Endodermal cell (in vitro differentiated cells): ENCODE measurements at regions not wholly inside any gene's neighbourhood (a gene's known extent, or its start where the extent isn't known, plus 50 kb on each side); places are given as distances from the start of the nearest gene placed in this dataset.

ENCODE experiments used
- DNase-seq: peaks from one replicate; pipeline ENCODE4 v3.0.0-alpha.2; 2017
- H3K27ac ChIP-seq: 2 replicates; pipeline ENCODE4 v1.5.1; 2013; ENCODE audit warnings: mild to moderate bottlenecking, low read depth, low read length, moderate library complexity
- H3K27me3 ChIP-seq: 2 replicates; pipeline ENCODE4 v1.6.1; 2013; ENCODE audit warnings: mild to moderate bottlenecking, low read length, moderate library complexity; ENCODE audit not compliant: insufficient read depth, control insufficient read depth, poor library complexity, severe bottlenecking
- H3K36me3 ChIP-seq: 2 replicates; pipeline ENCODE4 v1.7.0; 2013; ENCODE audit warnings: mild to moderate bottlenecking, low read length, moderate library complexity; ENCODE audit not compliant: control insufficient read depth, insufficient read depth
- H3K4me1 ChIP-seq: one replicate; pipeline ENCODE4 v1.7.0; 2013; ENCODE audit warnings: low read length; ENCODE audit not compliant: control insufficient read depth, insufficient read depth
- H3K4me3 ChIP-seq: 2 replicates; pipeline ENCODE4 v1.5.1; 2013; ENCODE audit warnings: mild to moderate bottlenecking, low read length, moderate library complexity
- H3K9ac ChIP-seq: 2 replicates; pipeline ENCODE4 v1.6.1; 2013; ENCODE audit warnings: mild to moderate bottlenecking, low read length, moderate library complexity; ENCODE audit not compliant: poor library complexity, severe bottlenecking; ENCODE audit errors: extremely low read depth
- H3K9me3 ChIP-seq: 2 replicates; pipeline ENCODE4 v1.6.1; 2013; ENCODE audit warnings: mild to moderate bottlenecking, low read length, moderate library complexity; ENCODE audit not compliant: control insufficient read depth
- H3K27ac Mint-ChIP-seq: 2 replicates; pipeline ENCODE4 v1.8.0; 2020; ENCODE audit warnings: mixed read lengths
- H3K27me3 Mint-ChIP-seq: 2 replicates; pipeline ENCODE4 v1.8.0; 2021; ENCODE audit warnings: mild to moderate bottlenecking, mixed read lengths; ENCODE audit not compliant: insufficient read depth
- H3K36me3 Mint-ChIP-seq: 2 replicates; pipeline ENCODE4 v1.8.0; 2020; ENCODE audit warnings: low read depth, mixed read lengths
- H3K4me1 Mint-ChIP-seq: 2 replicates; pipeline ENCODE4 v1.8.0; 2020; ENCODE audit warnings: mixed read lengths
- H3K4me3 Mint-ChIP-seq: 2 replicates; pipeline ENCODE4 v1.8.0; 2020; ENCODE audit warnings: mild to moderate bottlenecking, moderate library complexity, mixed read lengths
- H3K9me3 Mint-ChIP-seq: 2 replicates; pipeline ENCODE4 v1.8.0; 2020; ENCODE audit warnings: mild to moderate bottlenecking, mixed read lengths
- WGBS, 2 experiments: methylation state at CpG; one replicate each; pipeline versions ENCODE4 v1.1.5 to v1.1.7; 2013; ENCODE audit warnings: missing lambda C conversion rate in 2 of 2, mixed read lengths in 1 of 2; ENCODE audit not compliant: insufficient coverage in 1 of 2, insufficient read length in 1 of 2; 5-methylcytosine and 5-hydroxymethylcytosine counted together
- TF ChIP-seq, protein P1 (sequence below): fragments of 200-600 bp; sonication (generic); conservative IDR thresholded peaks from 2 replicates; pipeline ENCODE4 v1.5.0; 2021; ENCODE audit warnings: antibody characterized with exemption, mild to moderate bottlenecking

- Histone ChIP-seq H3K27me3 (no peaks in the 10 kb centered on the region), H3K4me3 (no peak overlapping the region), H3K36me3 (no peaks in the 10 kb centered on the region), H3K9me3 (no peaks in the 10 kb centered on the region), H3K4me1 (no peaks in the 10 kb centered on the region), H3K9ac (no peak overlapping the region), H3K27ac (no peak overlapping the region)
- TF ChIP-seq, protein P1, sequence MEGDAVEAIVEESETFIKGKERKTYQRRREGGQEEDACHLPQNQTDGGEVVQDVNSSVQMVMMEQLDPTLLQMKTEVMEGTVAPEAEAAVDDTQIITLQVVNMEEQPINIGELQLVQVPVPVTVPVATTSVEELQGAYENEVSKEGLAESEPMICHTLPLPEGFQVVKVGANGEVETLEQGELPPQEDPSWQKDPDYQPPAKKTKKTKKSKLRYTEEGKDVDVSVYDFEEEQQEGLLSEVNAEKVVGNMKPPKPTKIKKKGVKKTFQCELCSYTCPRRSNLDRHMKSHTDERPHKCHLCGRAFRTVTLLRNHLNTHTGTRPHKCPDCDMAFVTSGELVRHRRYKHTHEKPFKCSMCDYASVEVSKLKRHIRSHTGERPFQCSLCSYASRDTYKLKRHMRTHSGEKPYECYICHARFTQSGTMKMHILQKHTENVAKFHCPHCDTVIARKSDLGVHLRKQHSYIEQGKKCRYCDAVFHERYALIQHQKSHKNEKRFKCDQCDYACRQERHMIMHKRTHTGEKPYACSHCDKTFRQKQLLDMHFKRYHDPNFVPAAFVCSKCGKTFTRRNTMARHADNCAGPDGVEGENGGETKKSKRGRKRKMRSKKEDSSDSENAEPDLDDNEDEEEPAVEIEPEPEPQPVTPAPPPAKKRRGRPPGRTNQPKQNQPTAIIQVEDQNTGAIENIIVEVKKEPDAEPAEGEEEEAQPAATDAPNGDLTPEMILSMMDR, result no peak
- no peak for DNase-seq
- WGBS, 2 experiments, result 67 to 93% methylated on average over 1 to 2 of the region's 2 CpGs
- no peak overlapping the region for H3K4me3 Mint-ChIP-seq
- no peak overlapping the region for H3K27ac Mint-ChIP-seq
- H3K4me1 Mint-ChIP-seq, result peaks cover 15% of the 10 kb centered on the region
- H3K27me3 Mint-ChIP-seq, result peaks cover 10% of the 10 kb centered on the region
- H3K9me3 Mint-ChIP-seq, result no peaks in the 10 kb centered on the region
- no peaks in the 10 kb centered on the region for H3K36me3 Mint-ChIP-seq
Observed at GRCh38 chr20:22802296-22802695, 217.9 kb upstream of the FOXA2 start.

DNA sequence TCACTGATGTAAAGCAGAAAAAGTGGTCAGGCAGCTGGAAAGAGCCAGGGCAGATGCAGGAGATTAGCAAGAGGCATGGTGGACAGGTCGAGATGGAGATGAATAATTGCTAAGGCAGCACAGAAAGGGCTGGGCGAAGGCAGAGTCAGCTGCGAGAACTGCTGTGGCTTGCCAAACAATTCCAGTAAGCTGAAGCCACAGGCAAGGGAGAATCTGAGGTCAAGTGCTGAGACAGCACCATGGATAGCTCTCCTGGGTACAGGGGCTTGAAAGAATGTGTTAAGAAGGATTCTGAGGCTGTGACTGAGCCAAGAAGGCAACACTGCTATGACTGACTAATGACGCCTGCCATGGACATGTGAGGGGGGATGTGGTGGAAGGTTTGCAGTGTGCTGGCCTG, 220.8 kb upstream of the FOXA2 start:
- peak; percentile 77 for DNase-seq
- Mint-ChIP-seq H3K36me3 (no peaks in the 10 kb centered on the region), H3K4me1 (peaks cover 15% of the 10 kb centered on the region), H3K27ac (no peak overlapping the region), H3K9me3 (no peaks in the 10 kb centered on the region), H3K4me3 (no peak overlapping the region), H3K27me3 (peaks cover 10% of the 10 kb centered on the region)
- Histone ChIP-seq H3K4me3 (no peak overlapping the region), H3K4me1 (no peaks in the 10 kb centered on the region), H3K27ac (no peak overlapping the region), H3K9me3 (no peaks in the 10 kb centered on the region), H3K27me3 (no peaks in the 10 kb centered on the region), H3K36me3 (no peaks in the 10 kb centered on the region), H3K9ac (no peak overlapping the region)
- 84 to 88% methylated on average over 3 to 4 of the region's 4 CpGs for WGBS, 2 experiments
- TF ChIP-seq, protein P1, result no peak

DNA sequence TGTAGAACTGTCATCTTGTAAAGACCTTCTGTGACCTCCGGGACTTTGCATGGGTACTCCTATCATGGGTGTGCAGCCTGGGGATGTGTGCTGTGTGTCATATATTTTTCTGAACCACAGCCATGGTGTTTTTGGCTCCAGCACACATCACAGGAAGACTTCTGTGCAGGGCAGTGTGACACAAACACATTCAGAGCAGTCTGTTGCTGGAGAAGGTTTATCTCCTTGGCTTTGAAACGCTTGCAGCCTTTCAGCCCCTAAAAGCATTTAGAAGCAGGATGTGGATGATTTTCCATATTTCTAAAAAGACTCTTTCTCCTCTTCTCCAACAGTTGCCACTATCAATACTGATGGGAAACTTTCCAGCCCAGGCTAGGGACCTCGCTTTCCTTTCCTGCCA, 221.6 kb upstream of the FOXA2 start:
- H3K4me3 ChIP-seq, result no peak overlapping the region
- peaks cover under 1% of the 10 kb centered on the region for H3K4me1 ChIP-seq
- peaks cover 10% of the 10 kb centered on the region for H3K27me3 Mint-ChIP-seq
- H3K27ac ChIP-seq, result no peak overlapping the region
- H3K9me3 ChIP-seq, result no peaks in the 10 kb centered on the region
- H3K9me3 Mint-ChIP-seq, result no peaks in the 10 kb centered on the region
- no peak overlapping the region for H3K27ac Mint-ChIP-seq
- TF ChIP-seq, protein P1, result no peak
- H3K9ac ChIP-seq, result no peak overlapping the region
- H3K4me3 Mint-ChIP-seq, result no peak overlapping the region
- H3K27me3 ChIP-seq, result no peaks in the 10 kb centered on the region
- H3K36me3 Mint-ChIP-seq, result no peaks in the 10 kb centered on the region
- no peaks in the 10 kb centered on the region for H3K36me3 ChIP-seq
- peaks cover 17% of the 10 kb centered on the region for H3K4me1 Mint-ChIP-seq
- DNase-seq, result no peak
- WGBS, 2 experiments, result 96% methylated on average over 3 of the region's 3 CpGs; no CpG with 5 or more reads in 1 of the 2 experiments
